H1 (cell line): ENCODE measurements at regions not wholly inside any gene's neighbourhood (a gene's known extent, or its start where the extent isn't known, plus 50 kb on each side); places are given as distances from the start of the nearest gene placed in this dataset.

ENCODE experiments used
- CEBPB ChIP-seq: IDR thresholded peaks from 2 replicates; pipeline ENCODE4 v1.6.1; 2012; ENCODE audit warnings: low read depth, low read length
- EGR1 ChIP-seq: IDR thresholded peaks from 2 replicates; pipeline ENCODE4 v1.6.1; 2011; ENCODE audit warnings: low read depth, low read length, borderline replicate concordance
- SAP30 ChIP-seq: fragments of 300-600 bp; sonication (generic); IDR thresholded peaks from 2 replicates; pipeline ENCODE4 v1.7.1; 2012; ENCODE audit warnings: low read length, moderate library complexity, mild to moderate bottlenecking, inconsistent platforms; ENCODE audit not compliant: insufficient read depth, insufficient replicate concordance
- SIN3A ChIP-seq, 2 experiments: IDR thresholded peaks in 1 of 2; conservative IDR thresholded peaks in 1 of 2; 2 replicates each; pipeline ENCODE4 v1.6.1; 2011 to 2012; ENCODE audit warnings: low read length in 2 of 2, improper control_type of control experiment in 1 of 2, low read depth in 1 of 2, mild to moderate bottlenecking in 1 of 2
- TAF7 ChIP-seq: optimal IDR thresholded peaks from 2 replicates; pipeline ENCODE3; 2011; ENCODE audit warnings: low read depth, mild to moderate bottlenecking, inconsistent platforms, low read length, moderate library complexity, borderline replicate concordance

GRCh38 chr2:144986691-144987090, 466.8 kb upstream of the ZEB2 start (continued):
- TF ChIP-seq EGR1: no peak
- no peak for TF ChIP-seq SAP30
- no peak for TF ChIP-seq CEBPB
- TF ChIP-seq SIN3A (conservative IDR thresholded peaks at IDR 0.05 in 1 of 2, IDR thresholded peaks at IDR 0.05 in 1 of 2; ENCODE audit: low read depth in 1 of 2, low read length in 2 of 2): no peak
- no peak for TF ChIP-seq TAF7
